Activated T-cell treated with anti-CD3 and anti-CD28 coated beads for 24 hours (primary cell): ENCODE measurements at regions not wholly inside any gene's neighbourhood (a gene's known extent, or its start where the extent isn't known, plus 50 kb on each side); places are given as distances from the start of the nearest gene placed in this dataset.
"Not testable (repeated sequence)": the region's sequence is repeated elsewhere in the genome, so short reads cannot be mapped to it uniquely, and the experiment has no call there.

Source experiments
- DNase-seq: peaks from one replicate; pipeline ENCODE4 v3.0.0-alpha.2; 2020; ENCODE audit warnings: low read depth

- DNase-seq: no peak
These were observed 109.9 kb downstream of the UTRN start for GRCh38 chr6:144395014-144395413.

- no peak for DNase-seq
These were observed 110.7 kb downstream of the UTRN start for GRCh38 chr6:144395826-144396225.

- no peak for DNase-seq
These were observed 112.0 kb downstream of the UTRN start for GRCh38 chr6:144397141-144397540.

- no peak for DNase-seq
These were observed 115.2 kb downstream of the UTRN start for GRCh38 chr6:144400321-144400720.

GRCh38 chr6:144401736-144402733 lies 116.9 kb downstream of the UTRN start:
- no peak for DNase-seq

GRCh38 chr6:144402750-144403149 lies 117.6 kb downstream of the UTRN start:
- DNase-seq: no peak

GRCh38 chr6:144405163-144405562 lies 120.0 kb downstream of the UTRN start:
- no peak for DNase-seq

- DNase-seq: no peak
These were observed 121.7 kb downstream of the UTRN start for GRCh38 chr6:144406796-144407195.

- DNase-seq: no peak
These were observed 123.0 kb downstream of the UTRN start for GRCh38 chr6:144408161-144408560.

- no peak for DNase-seq
These were observed 124.9 kb downstream of the UTRN start for GRCh38 chr6:144410059-144410458.

GRCh38 chr6:144410574-144410973 lies 125.4 kb downstream of the UTRN start:
- DNase-seq: not testable (repeated sequence)

- DNase-seq: no peak
These were observed 126.5 kb downstream of the UTRN start for GRCh38 chr6:144411531-144412165.

- DNase-seq: no peak
These were observed 128.3 kb downstream of the UTRN start for GRCh38 chr6:144413418-144413817.

GRCh38 chr6:144415014-144415413 lies 129.9 kb downstream of the UTRN start:
- no peak for DNase-seq

GRCh38 chr6:144415835-144416237 lies 130.7 kb downstream of the UTRN start:
- DNase-seq: no peak

GRCh38 chr6:144416244-144416643 lies 131.1 kb downstream of the UTRN start:
- DNase-seq: no peak

GRCh38 chr6:144416773-144417172 lies 131.6 kb downstream of the UTRN start:
- no peak for DNase-seq

GRCh38 chr6:144417681-144418080 lies 132.5 kb downstream of the UTRN start:
- DNase-seq: no peak

GRCh38 chr6:144418959-144419545 lies 133.9 kb downstream of the UTRN start:
- no peak for DNase-seq

GRCh38 chr6:144423167-144423566 lies 138.0 kb downstream of the UTRN start:
- no peak for DNase-seq

- DNase-seq: no peak
These were observed 144.6 kb downstream of the UTRN start for GRCh38 chr6:144429753-144430152.

- not testable (repeated sequence) for DNase-seq
These were observed 148.3 kb downstream of the UTRN start for GRCh38 chr6:144433446-144433845.
